ENCODE measurements at regions not wholly inside any gene's neighbourhood (a gene's known extent, or its start where the extent isn't known, plus 50 kb on each side); places are given as distances from the start of the nearest gene placed in this dataset.

DNA sequence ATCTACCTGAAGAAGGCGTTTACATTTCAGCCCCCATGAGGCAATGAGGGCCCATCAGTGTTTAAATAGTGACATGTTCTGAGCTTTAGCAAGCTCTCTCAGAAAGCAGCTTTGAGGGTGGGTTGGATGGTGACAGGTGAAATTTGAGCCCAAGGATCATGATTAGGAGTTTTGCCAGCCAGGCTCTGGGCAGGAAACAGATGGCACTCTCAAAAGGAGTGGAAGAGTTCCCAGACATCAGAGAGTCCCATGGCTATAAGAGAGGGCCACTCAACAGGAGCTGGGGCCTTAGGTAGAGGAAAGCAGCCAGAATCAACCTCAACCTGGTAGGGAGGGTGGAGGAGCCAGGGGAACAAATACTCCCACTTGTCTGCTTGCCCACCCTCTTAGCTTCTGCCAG is 499.8 kb downstream of the MID1IP1 start:
- FAIRE-seq, result no peak
- DNase-seq (ENCODE audit: extremely low read depth in 1 of 4, low spot score in 3 of 4), result no peak
- intact Hi-C loops (cut with micrococcal nuclease) (no loop called here), in situ Hi-C loops (cut with MboI) (no loop called here)
- Histone ChIP-seq H3K9ac (ENCODE audit: insufficient read depth in 1 of 2, low read depth in 2 of 2, low read length in 2 of 2) (no peak overlapping the region), H3K36me3 (ENCODE audit: control insufficient read depth, insufficient read depth, low read length) (no peaks in the 10 kb centered on the region), H3K4me1 (replicated peaks in 1 of 2; ENCODE audit: control insufficient read depth in 2 of 2, insufficient read depth in 2 of 2, low read length in 2 of 2) (no peaks in the 10 kb centered on the region), H3K79me2 (ENCODE audit: control insufficient read depth, insufficient read depth, low read length) (no peaks in the 10 kb centered on the region), H3K27me3 (ENCODE audit: control insufficient read depth in 2 of 2, insufficient read depth in 2 of 2, low read length in 2 of 2) (no peaks in the 10 kb centered on the region), H3K27ac (ENCODE audit: extremely low read depth, low read depth, low read length) (no peak overlapping the region), H3K4me2 (ENCODE audit: insufficient read depth, low read length) (no peak overlapping the region), H3K4me3 (no peak overlapping the region), H4K20me1 (replicated peaks; ENCODE audit: control insufficient read depth, insufficient read depth, low read length) (no peaks in the 10 kb centered on the region), H2AFZ (ENCODE audit: low read depth, low read length) (no peak overlapping the region), H3K9me3 (replicated peaks; ENCODE audit: control insufficient read depth, insufficient read depth, low read depth, low read length) (no peaks in the 10 kb centered on the region), H3K9me1 (ENCODE audit: control insufficient read depth, insufficient read depth, low read length) (no peaks in the 10 kb centered on the region)
- no TSS peak for BruUV-seq (replicated peaks)
- WGBS (ENCODE audit: insufficient coverage, low coverage, missing lambda C conversion rate), result 0% methylated on average over 1 of the region's 1 CpG
- CTCF ChIA-PET (ENCODE audit: low intra/inter-chr PET ratio), result no interaction called here
- TF ChIP-seq, protein P1, sequence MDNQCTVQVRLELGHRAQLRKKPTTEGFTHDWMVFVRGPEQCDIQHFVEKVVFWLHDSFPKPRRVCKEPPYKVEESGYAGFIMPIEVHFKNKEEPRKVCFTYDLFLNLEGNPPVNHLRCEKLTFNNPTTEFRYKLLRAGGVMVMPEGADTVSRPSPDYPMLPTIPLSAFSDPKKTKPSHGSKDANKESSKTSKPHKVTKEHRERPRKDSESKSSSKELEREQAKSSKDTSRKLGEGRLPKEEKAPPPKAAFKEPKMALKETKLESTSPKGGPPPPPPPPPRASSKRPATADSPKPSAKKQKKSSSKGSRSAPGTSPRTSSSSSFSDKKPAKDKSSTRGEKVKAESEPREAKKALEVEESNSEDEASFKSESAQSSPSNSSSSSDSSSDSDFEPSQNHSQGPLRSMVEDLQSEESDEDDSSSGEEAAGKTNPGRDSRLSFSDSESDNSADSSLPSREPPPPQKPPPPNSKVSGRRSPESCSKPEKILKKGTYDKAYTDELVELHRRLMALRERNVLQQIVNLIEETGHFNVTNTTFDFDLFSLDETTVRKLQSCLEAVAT (IDR thresholded peaks at IDR 0.05), result no peak
- no peak for TF ChIP-seq CREM (IDR thresholded peaks at IDR 0.05; ENCODE audit: low read depth)
- no peak for TF ChIP-seq MED1 (CRISPR knock-in tag; IDR thresholded peaks at IDR 0.05; ENCODE audit: borderline replicate concordance)
- TF ChIP-seq OTX1 (CRISPR knock-in tag; IDR thresholded peaks at IDR 0.05), result no peak
- TF ChIP-seq, protein P2, sequence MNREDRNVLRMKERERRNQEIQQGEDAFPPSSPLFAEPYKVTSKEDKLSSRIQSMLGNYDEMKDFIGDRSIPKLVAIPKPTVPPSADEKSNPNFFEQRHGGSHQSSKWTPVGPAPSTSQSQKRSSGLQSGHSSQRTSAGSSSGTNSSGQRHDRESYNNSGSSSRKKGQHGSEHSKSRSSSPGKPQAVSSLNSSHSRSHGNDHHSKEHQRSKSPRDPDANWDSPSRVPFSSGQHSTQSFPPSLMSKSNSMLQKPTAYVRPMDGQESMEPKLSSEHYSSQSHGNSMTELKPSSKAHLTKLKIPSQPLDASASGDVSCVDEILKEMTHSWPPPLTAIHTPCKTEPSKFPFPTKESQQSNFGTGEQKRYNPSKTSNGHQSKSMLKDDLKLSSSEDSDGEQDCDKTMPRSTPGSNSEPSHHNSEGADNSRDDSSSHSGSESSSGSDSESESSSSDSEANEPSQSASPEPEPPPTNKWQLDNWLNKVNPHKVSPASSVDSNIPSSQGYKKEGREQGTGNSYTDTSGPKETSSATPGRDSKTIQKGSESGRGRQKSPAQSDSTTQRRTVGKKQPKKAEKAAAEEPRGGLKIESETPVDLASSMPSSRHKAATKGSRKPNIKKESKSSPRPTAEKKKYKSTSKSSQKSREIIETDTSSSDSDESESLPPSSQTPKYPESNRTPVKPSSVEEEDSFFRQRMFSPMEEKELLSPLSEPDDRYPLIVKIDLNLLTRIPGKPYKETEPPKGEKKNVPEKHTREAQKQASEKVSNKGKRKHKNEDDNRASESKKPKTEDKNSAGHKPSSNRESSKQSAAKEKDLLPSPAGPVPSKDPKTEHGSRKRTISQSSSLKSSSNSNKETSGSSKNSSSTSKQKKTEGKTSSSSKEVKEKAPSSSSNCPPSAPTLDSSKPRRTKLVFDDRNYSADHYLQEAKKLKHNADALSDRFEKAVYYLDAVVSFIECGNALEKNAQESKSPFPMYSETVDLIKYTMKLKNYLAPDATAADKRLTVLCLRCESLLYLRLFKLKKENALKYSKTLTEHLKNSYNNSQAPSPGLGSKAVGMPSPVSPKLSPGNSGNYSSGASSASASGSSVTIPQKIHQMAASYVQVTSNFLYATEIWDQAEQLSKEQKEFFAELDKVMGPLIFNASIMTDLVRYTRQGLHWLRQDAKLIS (CRISPR knock-in tag; IDR thresholded peaks at IDR 0.05), result no peak
- POLR2A ChIA-PET, result interaction anchor here (0.6 kb wide), 1 partner anchor 683 kb away, joined by 3 read pairs; no protein-coding TSS in a partner anchor
- no peak for ATAC-seq
